HG02763 (cell line): ENCODE measurements at regions not wholly inside any gene's neighbourhood (a gene's known extent, or its start where the extent isn't known, plus 50 kb on each side); places are given as distances from the start of the nearest gene placed in this dataset.

Source experiments
- ATAC-seq: cut with Tn5 transposase; IDR thresholded peaks from one replicate; pipeline ENCODE4 v1.9.1; 2021; ENCODE audit warnings: mild to moderate bottlenecking, moderate library complexity; ENCODE audit not compliant: unreplicated experiment

DNA sequence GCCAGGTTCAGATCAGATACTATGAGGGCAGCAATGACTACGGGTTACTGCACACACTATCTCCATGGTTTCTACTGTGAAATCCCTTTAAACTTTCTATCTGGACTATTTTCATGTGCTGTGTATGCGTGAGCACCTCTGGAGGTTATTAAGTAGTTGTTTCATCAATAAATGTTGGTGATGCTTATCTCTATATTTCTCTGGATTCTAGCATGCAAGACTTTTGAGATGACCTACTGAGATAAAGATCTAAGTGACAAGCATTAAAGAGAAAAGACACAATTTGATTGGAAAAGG lies 194.0 kb downstream of the NRIP1 start:
- peak; percentile 3 for ATAC-seq

GRCh38 chr21:14869984-14870852 lies 194.6 kb downstream of the NRIP1 start:
- ATAC-seq, result peak; percentile 48

DNA sequence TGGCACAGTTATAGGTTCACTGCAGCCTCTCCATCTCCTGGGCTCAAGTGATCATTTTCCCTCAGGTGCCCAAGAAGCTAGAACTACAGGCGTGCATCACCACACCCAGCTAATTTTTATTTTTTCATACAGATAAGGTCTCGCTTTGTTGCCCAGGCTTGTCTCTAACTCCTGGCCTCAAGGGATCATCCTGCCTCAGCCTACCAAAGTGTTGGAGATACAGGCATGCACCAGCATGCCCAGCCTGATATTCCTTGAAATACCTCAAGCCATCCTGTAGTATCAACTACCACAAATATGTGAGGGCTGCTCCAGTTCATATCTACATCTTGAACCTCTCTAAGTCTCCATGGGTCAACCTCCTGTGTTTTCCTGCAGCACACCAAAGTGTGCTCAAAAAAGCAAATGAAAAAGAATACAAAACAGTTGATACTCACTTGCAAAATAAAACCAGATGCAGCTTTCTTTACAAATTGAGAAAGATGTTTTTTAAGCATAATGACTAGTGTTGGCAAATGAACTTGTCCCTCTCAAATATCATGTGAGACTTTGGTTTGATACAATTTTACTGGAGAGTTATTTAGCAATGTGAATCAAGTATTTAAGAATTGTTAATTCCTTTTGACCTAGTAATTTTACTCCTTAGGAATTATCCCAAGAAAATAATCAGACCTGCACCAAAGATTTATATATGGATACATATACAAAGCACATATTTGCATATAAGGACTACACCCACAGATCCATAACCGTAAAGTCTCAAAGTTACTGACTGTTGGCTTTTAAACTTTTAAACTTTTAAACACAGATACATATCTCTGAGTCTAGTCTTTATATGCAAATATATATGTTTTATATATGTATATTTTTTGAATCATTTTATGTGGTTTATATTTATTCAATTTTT lies 197.7 kb downstream of the NRIP1 start:
- ATAC-seq, result no peak

GRCh38 chr21:14864211-14865021 lies 200.4 kb downstream of the NRIP1 start:
- peak; percentile 78 for ATAC-seq

- ATAC-seq, result no peak
Observed at GRCh38 chr21:14863745-14864210, 201.0 kb downstream of the NRIP1 start.

GRCh38 chr21:14862794-14863720 lies 201.7 kb downstream of the NRIP1 start:
- ATAC-seq, result no peak

DNA sequence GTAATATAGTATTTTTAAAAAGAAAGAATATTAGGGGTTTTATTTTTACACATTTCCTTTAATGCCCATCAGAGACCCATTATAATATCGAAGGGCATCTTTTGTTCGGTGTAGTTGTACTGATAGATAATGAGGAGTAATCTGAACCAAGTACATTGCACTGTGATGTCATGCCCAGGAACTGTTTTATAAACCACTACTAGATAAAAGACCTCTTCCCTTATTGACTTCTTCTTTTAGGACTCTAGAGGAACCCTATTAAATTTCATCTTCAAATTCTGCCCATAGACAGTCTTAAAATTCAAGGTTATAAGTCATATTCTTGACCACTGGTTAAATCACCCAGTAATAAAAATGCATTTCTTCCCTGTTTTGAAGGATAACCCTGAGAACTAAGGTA lies 206.5 kb downstream of the NRIP1 start:
- ATAC-seq, result no peak

DNA sequence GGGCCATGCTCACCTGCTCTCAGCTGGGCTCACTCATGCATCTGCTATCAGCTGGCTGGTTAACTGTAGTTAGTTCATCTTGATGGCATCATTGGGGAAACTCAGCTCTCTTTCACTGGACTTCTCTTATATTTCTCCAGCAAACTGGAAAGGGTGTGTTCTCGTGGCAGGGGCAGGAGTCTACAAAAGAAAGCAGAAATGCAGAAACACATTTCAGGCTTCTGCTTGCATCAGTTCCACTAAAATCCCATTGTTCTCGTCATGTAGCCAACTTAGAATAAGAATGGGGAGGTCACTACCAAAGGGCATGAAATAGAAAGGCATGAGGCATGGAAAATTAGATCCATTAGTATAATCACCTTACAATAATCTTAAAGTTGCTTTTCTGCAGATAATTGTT lies 207.3 kb downstream of the NRIP1 start:
- no peak for ATAC-seq

DNA sequence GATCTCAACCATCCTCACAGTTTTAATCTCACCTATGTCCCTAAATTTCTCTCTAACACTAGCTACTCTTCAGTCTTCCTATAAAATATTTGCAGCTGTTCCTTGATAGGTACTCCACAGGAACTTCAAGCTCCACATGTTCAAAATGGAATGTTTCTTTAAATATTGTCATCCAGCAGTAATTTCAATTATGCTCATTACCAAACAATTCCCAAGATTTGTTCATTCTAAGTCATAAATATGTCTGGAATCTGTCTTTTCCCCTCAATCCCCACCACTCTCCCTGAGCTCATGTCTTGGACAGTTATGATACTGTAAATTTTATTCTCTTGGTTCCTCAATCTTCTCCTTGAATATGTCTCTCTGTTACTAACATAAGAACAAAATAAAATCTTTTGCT lies 214.4 kb downstream of the NRIP1 start:
- no peak for ATAC-seq

GRCh38 chr21:14846621-14847020 lies 218.2 kb downstream of the NRIP1 start:
- ATAC-seq, result no peak

DNA sequence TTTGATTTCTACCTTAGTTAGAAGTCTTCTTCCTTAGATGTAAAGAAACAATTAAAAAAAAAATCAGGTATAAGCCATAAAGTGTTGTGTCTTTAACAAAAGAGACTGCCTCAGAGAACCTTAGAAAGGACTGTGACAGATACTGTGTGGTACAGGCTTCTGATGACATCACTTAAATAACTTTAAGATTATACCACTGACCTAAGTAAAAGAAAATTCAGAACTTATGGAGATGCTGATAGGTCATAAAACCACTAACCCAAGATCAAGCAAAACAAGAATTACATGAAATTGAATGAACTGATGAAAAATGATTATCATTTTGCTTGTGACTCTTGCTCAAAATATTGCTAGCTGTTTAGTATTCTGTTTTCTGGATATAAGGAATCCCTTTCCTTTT lies 220.8 kb downstream of the NRIP1 start:
- ATAC-seq, result no peak

- no peak for ATAC-seq
Observed at GRCh38 chr21:14842601-14843000, 222.2 kb downstream of the NRIP1 start.

GRCh38 chr21:14841511-14842472 lies 223.0 kb downstream of the NRIP1 start:
- no peak for ATAC-seq

DNA sequence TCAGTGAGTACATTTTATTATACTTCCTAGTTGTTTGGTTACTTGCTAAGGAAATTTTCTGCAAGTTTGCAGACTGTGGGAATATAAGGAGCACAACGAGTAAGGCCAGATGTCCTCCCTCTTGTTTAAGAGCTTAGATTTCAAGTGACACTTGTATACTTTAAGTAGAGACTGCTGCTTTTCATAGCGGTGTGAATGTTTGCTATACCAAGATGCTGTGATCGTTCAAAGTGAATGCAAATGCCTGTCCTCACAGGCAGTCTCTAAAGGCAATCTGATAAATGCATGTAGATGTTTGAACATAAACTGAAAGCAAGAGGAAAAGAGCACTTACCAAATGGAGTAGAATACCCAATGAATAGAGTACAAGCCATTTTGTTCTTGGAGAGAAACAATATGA lies 226.4 kb downstream of the NRIP1 start:
- ATAC-seq, result no peak

GRCh38 chr21:14836950-14837349 lies 227.8 kb downstream of the NRIP1 start:
- no peak for ATAC-seq

- no peak for ATAC-seq
Observed at GRCh38 chr21:14833666-14834351, 231.0 kb downstream of the NRIP1 start.

DNA sequence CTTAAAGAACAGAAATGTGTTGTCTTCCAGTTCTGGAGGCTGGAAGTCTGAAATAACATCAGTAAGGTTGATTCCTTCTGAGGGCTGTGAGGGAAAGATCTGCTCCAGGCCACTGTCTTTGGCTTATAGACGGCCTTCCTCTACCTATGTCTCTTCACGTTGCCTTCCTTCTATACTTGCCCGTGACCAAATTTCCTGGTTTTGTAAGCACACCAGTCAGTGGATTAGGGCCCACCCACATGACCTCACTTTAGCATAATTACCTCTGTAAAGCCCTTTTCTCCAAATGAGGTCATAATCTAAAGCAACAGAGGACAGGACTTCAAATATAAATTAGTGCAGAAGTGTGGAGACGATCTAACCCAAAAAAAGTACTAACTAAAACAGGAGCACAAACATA lies 231.6 kb downstream of the NRIP1 start:
- ATAC-seq, result no peak

DNA sequence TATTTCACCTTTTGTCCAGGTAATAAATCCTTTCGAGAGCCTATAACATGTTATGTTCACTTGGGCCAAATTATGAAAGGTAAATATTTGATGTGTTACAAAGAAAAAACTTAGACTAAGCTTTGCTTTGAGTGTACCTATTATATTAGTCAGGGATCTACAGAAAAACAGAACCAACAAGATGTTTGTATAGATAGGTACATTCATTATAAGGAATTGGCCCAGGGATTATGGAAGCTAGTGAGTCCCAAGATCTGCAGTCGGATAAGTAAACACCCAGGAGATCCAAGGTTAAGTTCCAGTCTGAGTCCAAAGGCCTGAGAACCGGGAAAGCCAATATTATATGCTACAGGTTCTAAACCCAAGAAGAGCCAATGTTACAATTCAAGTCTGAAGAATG lies 234.5 kb downstream of the NRIP1 start:
- no peak for ATAC-seq
